Dermis blood vessel endothelial cell (primary cell): ENCODE measurements at regions not wholly inside any gene's neighbourhood (a gene's known extent, or its start where the extent isn't known, plus 50 kb on each side); places are given as distances from the start of the nearest gene placed in this dataset.
"Not testable (repeated sequence)": the region's sequence is repeated elsewhere in the genome, so short reads cannot be mapped to it uniquely, and the experiment has no call there.

Experiments
- DNase-seq: peaks from one replicate; pipeline ENCODE4 v3.0.0; 2010

- not testable (repeated sequence) for DNase-seq
Observed at GRCh38 chr7:155397758-155398714, 59.9 kb upstream of the EN2 start.

GRCh38 chr7:155398944-155399343 lies 59.0 kb upstream of the EN2 start:
- no peak for DNase-seq

GRCh38 chr7:155399577-155399976 lies 58.4 kb upstream of the EN2 start:
- DNase-seq: no peak

- DNase-seq: no peak
Observed at GRCh38 chr7:155401231-155401630, 56.7 kb upstream of the EN2 start.

GRCh38 chr7:155401884-155402283 lies 56.0 kb upstream of the EN2 start:
- DNase-seq: no peak

- no peak for DNase-seq
Observed at GRCh38 chr7:155402941-155403340, 55.0 kb upstream of the EN2 start.

- DNase-seq: no peak
Observed at GRCh38 chr7:155404976-155405375, 53.0 kb upstream of the EN2 start.

- no peak for DNase-seq
Observed at GRCh38 chr7:155405399-155406318, 52.3 kb upstream of the EN2 start.

GRCh38 chr7:155407799-155408198 lies 50.1 kb upstream of the EN2 start:
- no peak for DNase-seq
